ENCODE measurements at regions not wholly inside any gene's neighbourhood (a gene's known extent, or its start where the extent isn't known, plus 50 kb on each side); places are given as distances from the start of the nearest gene placed in this dataset.

DNA sequence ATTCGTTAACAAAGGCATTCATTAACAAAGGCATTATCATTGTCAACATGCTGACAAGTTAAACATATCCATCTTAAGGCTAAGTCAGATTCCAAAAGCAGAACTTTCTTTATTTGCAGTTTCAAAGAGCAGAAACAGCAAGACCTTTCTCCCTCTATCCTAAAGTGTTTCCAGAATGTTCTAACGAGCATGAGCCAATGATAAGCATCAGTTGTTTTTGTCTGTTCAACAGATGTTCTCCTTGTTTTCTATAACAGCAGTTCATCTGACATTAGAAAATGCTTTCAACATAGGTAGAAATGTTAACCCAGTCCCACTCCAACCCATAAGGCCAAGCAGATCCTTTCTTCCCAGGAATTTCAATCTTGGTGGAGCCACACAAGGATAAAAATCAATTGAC is 77.6 kb upstream of the POMGNT2 start:
- no peaks in the 10 kb centered on the region for H3K9me3 ChIP-seq
- ATAC-seq (no peak), DNase-seq (no peak)
- H3K4me1 ChIP-seq = peaks cover 0 to 8% of the 10 kb centered on the region in 2 donors
- H3K36me3 ChIP-seq = no peaks in the 10 kb centered on the region
- intact Hi-C loops (cut with DNase I; ENCODE audit: low total_unique reads) = no loop called here
- H3K27me3 ChIP-seq = no peaks in the 10 kb centered on the region
- no peak for TF ChIP-seq POLR2A (IDR thresholded peaks at IDR 0.05)
- TF ChIP-seq CTCF (IDR thresholded peaks at IDR 0.05 in 4 of 5, conservative IDR thresholded peaks at IDR 0.05 in 1 of 5) = no peak
- in situ Hi-C loops (cut with MboI; ENCODE audit: low sequenced_read_pairs in 4 of 4) = no loop called here
- H3K4me3 ChIP-seq = no peak overlapping the region
- H3K27ac ChIP-seq = no peak overlapping the region

GRCh38 chr3:43181202-43181821 is 75.4 kb upstream of the POMGNT2 start:
- DNase-seq (no peak), ATAC-seq (no peak)
- no peak overlapping the region for H3K27ac ChIP-seq
- H3K36me3 ChIP-seq = no peaks in the 10 kb centered on the region
- no peak overlapping the region for H3K4me3 ChIP-seq
- H3K9me3 ChIP-seq = no peaks in the 10 kb centered on the region
- H3K4me1 ChIP-seq = peaks cover 0 to 8% of the 10 kb centered on the region in 2 donors
- intact Hi-C loops (cut with DNase I; ENCODE audit: low total_unique reads) (no loop called here), in situ Hi-C loops (cut with MboI; ENCODE audit: low sequenced_read_pairs in 4 of 4) (no loop called here)
- H3K27me3 ChIP-seq = no peaks in the 10 kb centered on the region
- TF ChIP-seq CTCF (IDR thresholded peaks at IDR 0.05 in 4 of 5, conservative IDR thresholded peaks at IDR 0.05 in 1 of 5) (no peak), POLR2A (IDR thresholded peaks at IDR 0.05) (no peak)

DNA sequence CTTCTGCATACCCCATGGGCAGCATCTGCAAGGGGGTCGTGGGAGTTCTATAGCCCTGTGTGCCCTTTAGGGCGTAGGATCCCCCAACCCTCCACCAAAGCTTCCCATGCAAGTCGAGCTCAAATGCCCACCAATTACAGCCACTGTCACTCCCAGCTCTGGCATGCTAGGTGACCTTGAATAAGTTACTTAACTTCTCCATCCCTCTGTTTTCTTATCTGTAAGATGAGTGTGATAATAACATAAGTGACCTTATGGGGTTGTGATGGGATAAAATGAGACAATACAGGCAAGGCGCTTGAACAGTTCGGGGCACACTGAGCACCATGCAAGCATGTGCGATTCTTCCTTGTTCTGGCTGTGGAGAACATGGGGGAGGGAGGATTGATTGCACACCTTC is 74.8 kb upstream of the POMGNT2 start:
- Histone ChIP-seq H3K4me3 (no peak overlapping the region), H3K27me3 (no peaks in the 10 kb centered on the region), H3K9me3 (no peaks in the 10 kb centered on the region), H3K27ac (no peak overlapping the region), H3K4me1 (peaks cover 0 to 8% of the 10 kb centered on the region in 2 donors), H3K36me3 (no peaks in the 10 kb centered on the region)
- TF ChIP-seq CTCF (IDR thresholded peaks at IDR 0.05 in 4 of 5, conservative IDR thresholded peaks at IDR 0.05 in 1 of 5) (no peak), POLR2A (IDR thresholded peaks at IDR 0.05) (no peak)
- no peak for ATAC-seq
- intact Hi-C loops (cut with DNase I; ENCODE audit: low total_unique reads) = no loop called here
- in situ Hi-C loops (cut with MboI; ENCODE audit: low sequenced_read_pairs in 4 of 4) = no loop called here
- no peak for DNase-seq

DNA sequence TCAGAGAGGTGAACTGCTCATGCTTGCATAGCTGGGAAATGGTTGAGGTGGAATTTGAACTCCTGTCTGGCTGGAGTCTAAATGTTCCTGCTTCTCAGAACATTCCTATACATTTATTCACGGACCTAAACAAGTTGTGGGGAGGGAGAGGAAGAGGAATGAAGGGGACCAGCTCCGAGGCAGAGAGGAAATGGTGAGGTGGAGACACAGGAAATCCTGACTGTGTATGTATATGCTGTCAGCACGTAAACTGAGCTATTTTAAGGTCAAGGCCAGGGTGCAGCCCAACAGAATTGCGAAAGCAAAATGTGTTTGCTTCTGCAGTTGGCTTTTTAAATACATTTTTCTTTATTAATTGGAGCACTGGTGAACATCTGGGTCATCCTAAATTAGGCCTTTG is 74.1 kb upstream of the POMGNT2 start:
- Histone ChIP-seq H3K4me3 (no peak overlapping the region), H3K27ac (no peak overlapping the region), H3K4me1 (peaks cover 0 to 8% of the 10 kb centered on the region in 2 donors), H3K9me3 (no peaks in the 10 kb centered on the region), H3K27me3 (no peaks in the 10 kb centered on the region), H3K36me3 (no peaks in the 10 kb centered on the region)
- peak in 1 of 2 donors; percentile 35 for ATAC-seq
- TF ChIP-seq POLR2A (IDR thresholded peaks at IDR 0.05) = no peak
- TF ChIP-seq CTCF (IDR thresholded peaks at IDR 0.05 in 4 of 5, conservative IDR thresholded peaks at IDR 0.05 in 1 of 5) = no peak
- in situ Hi-C loops (cut with MboI; ENCODE audit: low sequenced_read_pairs in 4 of 4) (no loop called here), intact Hi-C loops (cut with DNase I; ENCODE audit: low total_unique reads) (no loop called here)
- no peak for DNase-seq

DNA sequence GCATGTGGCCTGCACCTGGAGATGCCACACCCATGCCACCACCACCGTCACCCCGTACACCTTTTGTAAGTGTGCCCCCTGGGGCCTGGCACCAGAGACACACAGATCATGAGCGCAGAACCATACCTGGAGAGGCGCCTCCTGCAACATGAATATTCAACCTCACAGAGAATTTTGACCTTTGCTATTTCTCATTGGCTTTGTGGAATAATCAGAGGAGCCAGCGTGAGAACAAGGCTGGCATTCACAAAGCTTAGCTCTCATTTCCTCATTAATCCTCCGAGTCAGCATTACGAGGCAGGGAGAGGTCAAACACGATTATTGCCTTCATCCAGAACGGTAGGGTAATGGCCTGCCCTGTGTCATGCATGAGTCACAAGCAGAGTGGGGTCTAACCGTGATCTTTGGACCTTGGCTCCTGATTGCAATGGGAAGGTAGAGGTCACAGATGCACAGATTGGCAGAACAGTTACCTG is 73.0 kb upstream of the POMGNT2 start:
- ATAC-seq (no peak), DNase-seq (no peak)
- Histone ChIP-seq H3K4me1 (peaks cover 0 to 8% of the 10 kb centered on the region in 2 donors), H3K27me3 (no peaks in the 10 kb centered on the region), H3K36me3 (no peaks in the 10 kb centered on the region), H3K27ac (no peak overlapping the region), H3K9me3 (no peaks in the 10 kb centered on the region), H3K4me3 (no peak overlapping the region)
- in situ Hi-C loops (cut with MboI; ENCODE audit: low sequenced_read_pairs in 4 of 4) = no loop called here
- intact Hi-C loops (cut with DNase I; ENCODE audit: low total_unique reads) = no loop called here
- TF ChIP-seq CTCF (IDR thresholded peaks at IDR 0.05 in 4 of 5, conservative IDR thresholded peaks at IDR 0.05 in 1 of 5) (no peak), POLR2A (IDR thresholded peaks at IDR 0.05) (no peak)

Measured in gastrocnemius medialis (tissue), 4 donors.